Neural crest cell (in vitro differentiated cells): ENCODE measurements at regions not wholly inside any gene's neighbourhood (a gene's known extent, or its start where the extent isn't known, plus 50 kb on each side); places are given as distances from the start of the nearest gene placed in this dataset.
A peak's percentile ranks its signal among the peaks of the same experiment; 100 is the strongest.

ENCODE experiments used
- DNase-seq: peaks from one replicate; pipeline ENCODE4 v3.0.0; 2021; ENCODE audit warnings: low read depth, mixed read lengths, low spot score
- H3K27ac Mint-ChIP-seq: one replicate; pipeline ENCODE4 v1.8.0; 2021; ENCODE audit warnings: mild to moderate bottlenecking, mixed read lengths; ENCODE audit not compliant: unreplicated experiment
- H3K27me3 Mint-ChIP-seq: 2 replicates; pipeline ENCODE4 v1.8.0; 2021; ENCODE audit warnings: low read depth, mild to moderate bottlenecking, mixed read lengths
- H3K36me3 Mint-ChIP-seq: 2 replicates; pipeline ENCODE4 v1.8.0; 2021; ENCODE audit warnings: low read depth, mild to moderate bottlenecking, mixed read lengths
- H3K4me1 Mint-ChIP-seq: 2 replicates; pipeline ENCODE4 v1.8.0; 2021; ENCODE audit warnings: mixed read lengths
- H3K4me3 Mint-ChIP-seq: one replicate; pipeline ENCODE4 v1.8.0; 2021; ENCODE audit warnings: mild to moderate bottlenecking, mixed read lengths
- H3K9me3 Mint-ChIP-seq: 2 replicates; pipeline ENCODE4 v1.8.0; 2021; ENCODE audit warnings: mixed read lengths
- TF ChIP-seq, protein P1 (sequence below): fragments of 200-600 bp; sonication (generic); conservative IDR thresholded peaks from 2 replicates; pipeline ENCODE4 v1.5.0; 2021; ENCODE audit warnings: antibody characterized with exemption, mild to moderate bottlenecking

DNA sequence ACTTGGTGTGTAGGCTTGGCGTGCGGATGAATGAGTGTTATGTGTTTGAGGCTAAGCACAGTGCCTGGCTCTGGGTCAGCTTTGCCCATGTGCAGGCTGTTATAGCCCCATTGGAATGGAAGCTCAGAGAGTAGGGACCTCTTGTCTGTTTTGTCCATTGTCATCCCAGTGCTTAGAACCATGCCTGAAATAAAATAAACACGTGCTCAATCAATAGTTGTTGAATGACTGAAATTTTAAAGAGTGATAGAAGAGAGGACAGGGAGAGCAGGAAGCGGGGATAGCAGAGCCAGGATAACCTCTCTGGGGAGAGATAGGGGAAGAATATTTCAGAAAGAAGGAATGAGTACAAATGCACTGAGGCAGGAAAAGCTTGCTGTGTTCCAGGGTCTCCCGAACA is 263.9 kb downstream of the HIVEP2 start:
- TF ChIP-seq, protein P1, sequence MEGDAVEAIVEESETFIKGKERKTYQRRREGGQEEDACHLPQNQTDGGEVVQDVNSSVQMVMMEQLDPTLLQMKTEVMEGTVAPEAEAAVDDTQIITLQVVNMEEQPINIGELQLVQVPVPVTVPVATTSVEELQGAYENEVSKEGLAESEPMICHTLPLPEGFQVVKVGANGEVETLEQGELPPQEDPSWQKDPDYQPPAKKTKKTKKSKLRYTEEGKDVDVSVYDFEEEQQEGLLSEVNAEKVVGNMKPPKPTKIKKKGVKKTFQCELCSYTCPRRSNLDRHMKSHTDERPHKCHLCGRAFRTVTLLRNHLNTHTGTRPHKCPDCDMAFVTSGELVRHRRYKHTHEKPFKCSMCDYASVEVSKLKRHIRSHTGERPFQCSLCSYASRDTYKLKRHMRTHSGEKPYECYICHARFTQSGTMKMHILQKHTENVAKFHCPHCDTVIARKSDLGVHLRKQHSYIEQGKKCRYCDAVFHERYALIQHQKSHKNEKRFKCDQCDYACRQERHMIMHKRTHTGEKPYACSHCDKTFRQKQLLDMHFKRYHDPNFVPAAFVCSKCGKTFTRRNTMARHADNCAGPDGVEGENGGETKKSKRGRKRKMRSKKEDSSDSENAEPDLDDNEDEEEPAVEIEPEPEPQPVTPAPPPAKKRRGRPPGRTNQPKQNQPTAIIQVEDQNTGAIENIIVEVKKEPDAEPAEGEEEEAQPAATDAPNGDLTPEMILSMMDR = no peak
- Mint-ChIP-seq H3K4me1 (no peaks in the 10 kb centered on the region), H3K4me3 (no peak overlapping the region), H3K9me3 (no peaks in the 10 kb centered on the region), H3K36me3 (no peaks in the 10 kb centered on the region), H3K27me3 (peaks cover 10% of the 10 kb centered on the region), H3K27ac (peak overlapping the region; percentile 7)
- DNase-seq = no peak

DNA sequence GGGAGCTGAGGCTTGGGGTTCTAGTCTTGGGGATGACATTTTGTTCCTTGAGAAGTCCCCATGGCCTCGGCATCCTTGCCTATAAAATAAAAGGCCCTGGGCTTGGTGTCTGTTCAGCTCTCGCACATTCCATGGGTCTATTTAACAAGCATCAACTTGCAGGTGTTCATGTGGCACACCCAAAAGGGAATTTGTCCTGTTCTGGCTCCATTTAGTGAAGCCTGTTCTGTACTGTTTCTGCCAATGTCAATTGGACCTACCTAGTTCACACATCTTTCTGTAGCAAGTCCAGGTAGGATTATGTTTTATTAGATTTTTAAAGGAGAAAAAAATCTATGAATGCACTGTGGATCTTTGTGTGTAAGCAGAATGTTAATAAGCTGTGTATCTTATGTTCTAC is 262.0 kb downstream of the HIVEP2 start:
- Mint-ChIP-seq H3K36me3 (no peaks in the 10 kb centered on the region), H3K4me1 (no peaks in the 10 kb centered on the region), H3K9me3 (no peaks in the 10 kb centered on the region), H3K4me3 (no peak overlapping the region), H3K27me3 (peaks cover 4% of the 10 kb centered on the region), H3K27ac (no peak overlapping the region)
- TF ChIP-seq, protein P1 = no peak
- DNase-seq = no peak

DNA sequence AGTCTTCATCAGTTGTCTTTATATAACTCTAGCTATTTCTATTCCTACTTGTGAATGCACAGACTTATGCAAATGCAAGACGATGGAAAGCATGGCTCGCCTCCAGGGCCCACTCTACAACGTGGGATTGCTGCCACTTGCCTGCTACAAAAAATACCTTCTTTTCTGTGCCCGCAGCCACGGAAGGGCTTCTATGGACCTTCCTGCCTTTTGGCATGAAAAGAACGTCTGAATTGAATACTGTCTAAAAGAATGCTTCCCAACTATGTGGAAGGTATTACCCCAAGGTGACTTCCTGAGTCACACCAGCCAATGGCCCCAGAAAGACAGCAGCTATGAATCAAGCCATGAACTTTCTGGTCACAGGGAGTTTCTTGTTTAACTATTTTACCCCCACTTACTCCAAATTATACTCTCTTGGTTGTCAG is 261.2 kb downstream of the HIVEP2 start:
- no peaks in the 10 kb centered on the region for H3K9me3 Mint-ChIP-seq
- TF ChIP-seq, protein P1 = no peak

DNA sequence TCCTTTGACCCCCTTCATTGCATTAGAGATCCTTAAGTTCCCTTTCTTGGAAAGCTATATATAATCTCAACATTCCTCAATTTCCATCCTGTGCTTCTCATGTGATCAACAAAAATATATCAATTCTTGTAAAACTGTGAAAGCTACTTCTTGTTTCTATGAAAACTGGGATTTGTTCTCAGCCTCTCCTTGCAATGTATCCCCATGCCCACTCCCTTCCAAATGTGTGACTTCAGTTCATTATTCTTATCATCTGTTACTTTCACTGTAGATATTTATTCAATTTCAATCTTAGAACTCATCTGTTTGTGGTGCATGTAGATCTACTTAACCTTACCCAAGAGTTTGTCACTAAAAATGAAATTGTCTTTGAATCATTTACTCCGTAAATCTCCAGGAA is 260.6 kb downstream of the HIVEP2 start:
- H3K27ac Mint-ChIP-seq = no peak overlapping the region
- peaks cover 2% of the 10 kb centered on the region for H3K27me3 Mint-ChIP-seq
- no peaks in the 10 kb centered on the region for H3K9me3 Mint-ChIP-seq
- DNase-seq = no peak
- H3K4me3 Mint-ChIP-seq = no peak overlapping the region
- H3K4me1 Mint-ChIP-seq = no peaks in the 10 kb centered on the region
- TF ChIP-seq, protein P1 = no peak
- H3K36me3 Mint-ChIP-seq = no peaks in the 10 kb centered on the region

More for the DNA sequence above, 261.2 kb downstream of the HIVEP2 start:
- no peak overlapping the region for H3K4me3 Mint-ChIP-seq
- no peaks in the 10 kb centered on the region for H3K4me1 Mint-ChIP-seq
- H3K27ac Mint-ChIP-seq = no peak overlapping the region
- H3K27me3 Mint-ChIP-seq = peaks cover 4% of the 10 kb centered on the region
- H3K36me3 Mint-ChIP-seq = no peaks in the 10 kb centered on the region
- no peak for DNase-seq

DNA sequence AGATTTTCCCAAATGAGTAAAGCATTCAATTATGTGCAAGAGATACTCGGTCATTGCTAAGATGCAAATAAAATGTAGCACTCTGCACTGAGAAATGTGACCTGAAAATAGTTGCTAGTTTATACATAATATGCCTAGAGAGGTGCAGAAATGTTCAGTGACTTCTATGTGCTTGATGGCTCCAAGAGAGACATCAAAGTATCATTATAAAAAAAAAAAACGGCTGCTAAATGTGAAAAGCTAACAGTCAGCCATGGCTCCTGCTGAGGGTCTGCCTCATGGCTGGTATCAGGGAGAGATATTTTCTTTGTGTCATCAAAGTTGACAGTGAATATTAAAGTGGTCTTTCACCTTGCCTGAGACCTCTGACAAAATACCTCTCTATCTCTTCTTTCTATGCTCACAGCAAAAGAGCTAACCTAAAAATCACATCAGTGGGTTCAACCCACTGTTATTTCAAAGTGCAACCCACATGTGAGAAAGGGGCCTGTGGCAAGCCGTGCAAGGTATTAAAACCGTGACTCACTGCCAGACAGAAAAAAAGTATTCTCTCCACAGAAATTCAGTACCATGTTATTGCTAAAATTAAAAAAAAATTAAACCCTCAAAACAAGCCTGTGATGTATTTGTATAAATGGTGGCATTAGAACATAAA is 259.0 kb downstream of the HIVEP2 start:
- no peak overlapping the region for H3K4me3 Mint-ChIP-seq
- H3K27ac Mint-ChIP-seq = no peak overlapping the region
- TF ChIP-seq, protein P1 = no peak
- H3K36me3 Mint-ChIP-seq = no peaks in the 10 kb centered on the region
- H3K4me1 Mint-ChIP-seq = no peaks in the 10 kb centered on the region
- H3K9me3 Mint-ChIP-seq = no peaks in the 10 kb centered on the region
- peaks cover 2% of the 10 kb centered on the region for H3K27me3 Mint-ChIP-seq
- no peak for DNase-seq
